Prostate gland (tissue), 2 donors: ENCODE measurements at regions not wholly inside any gene's neighbourhood (a gene's known extent, or its start where the extent isn't known, plus 50 kb on each side); places are given as distances from the start of the nearest gene placed in this dataset.

Experiments
- CTCF ChIP-seq, 4 experiments: fragments of 200-600 bp in 2 of 4; fragments of 450-650 bp in 2 of 4; sonication (generic) in 2 of 4; IDR thresholded peaks; 1 replicate in 3 of 4; 2 replicates in 1 of 4; pipeline ENCODE4 v1.5.1; 2016 to 2019; ENCODE audit warnings: antibody characterized with exemption in 4 of 4, mild to moderate bottlenecking in 2 of 4, moderate library complexity in 2 of 4
- POLR2A ChIP-seq: fragments of 450-650 bp; IDR thresholded peaks from one replicate; pipeline ENCODE4 v1.6.1; 2016; ENCODE audit warnings: antibody characterized with exemption, mild to moderate bottlenecking
- POLR2AphosphoS5 ChIP-seq: sonication (generic); formaldehyde crosslinking; IDR thresholded peaks from one replicate; pipeline ENCODE4 v1.6.1; 2017; ENCODE audit warnings: antibody characterized with exemption

- no peak for TF ChIP-seq POLR2AphosphoS5
- no peak for TF ChIP-seq CTCF (IDR thresholded peaks at IDR 0.05)
- no peak for TF ChIP-seq POLR2A
Measured at GRCh38 chr10:4278186-4278585, 493.2 kb upstream of the KLF6 start.
